ENCODE measurements at regions not wholly inside any gene's neighbourhood (a gene's known extent, or its start where the extent isn't known, plus 50 kb on each side); places are given as distances from the start of the nearest gene placed in this dataset.
"Not testable (repeated sequence)": the region's sequence is repeated elsewhere in the genome, so short reads cannot be mapped to it uniquely, and the experiment has no call there.

GRCh38 chr16:33913601-33914000, 454.2 kb downstream of the TP53TG3F start:
- H3K27me3 ChIP-seq (replicated peaks; ENCODE audit: insufficient read depth); H3K4me3 ChIP-seq; H3K9me3 ChIP-seq; H3K36me3 ChIP-seq; H3K27ac ChIP-seq; intact Hi-C loops (cut with DNase I); H3K4me1 ChIP-seq (replicated peaks); DNase-seq (ENCODE audit: low spot score): not testable (repeated sequence)
- 74% methylated on average over 3 of the region's 4 CpGs for WGBS

GRCh38 chr16:33920761-33921545, 461.5 kb downstream of the TP53TG3F start:
- WGBS: 40% methylated on average over 5 of the region's 18 CpGs
- H3K4me1 ChIP-seq (replicated peaks); H3K36me3 ChIP-seq; H3K27me3 ChIP-seq (replicated peaks; ENCODE audit: insufficient read depth); H3K4me3 ChIP-seq; H3K9me3 ChIP-seq; intact Hi-C loops (cut with DNase I); H3K27ac ChIP-seq; DNase-seq (ENCODE audit: low spot score): not testable (repeated sequence)

- DNase-seq (ENCODE audit: low spot score); intact Hi-C loops (cut with DNase I); H3K4me3 ChIP-seq; H3K27ac ChIP-seq; H3K36me3 ChIP-seq; H3K9me3 ChIP-seq; H3K27me3 ChIP-seq (replicated peaks; ENCODE audit: insufficient read depth); H3K4me1 ChIP-seq (replicated peaks): not testable (repeated sequence)
- 80% methylated on average over 10 of the region's 10 CpGs for WGBS
Measured at GRCh38 chr16:33922914-33923313, 463.5 kb downstream of the TP53TG3F start.

GRCh38 chr16:33928026-33928425, 468.6 kb downstream of the TP53TG3F start:
- H3K4me1 ChIP-seq (replicated peaks); H3K36me3 ChIP-seq; H3K27me3 ChIP-seq (replicated peaks; ENCODE audit: insufficient read depth); H3K4me3 ChIP-seq; intact Hi-C loops (cut with DNase I); H3K27ac ChIP-seq; H3K9me3 ChIP-seq; DNase-seq (ENCODE audit: low spot score): not testable (repeated sequence)
- WGBS: 94% methylated on average over 27 of the region's 39 CpGs

GRCh38 chr16:33932191-33932590, 472.8 kb downstream of the TP53TG3F start:
- H3K36me3 ChIP-seq; H3K9me3 ChIP-seq; H3K27me3 ChIP-seq (replicated peaks; ENCODE audit: insufficient read depth); H3K4me1 ChIP-seq (replicated peaks); DNase-seq (ENCODE audit: low spot score); H3K27ac ChIP-seq; intact Hi-C loops (cut with DNase I); H3K4me3 ChIP-seq: not testable (repeated sequence)
- 57% methylated on average over 1 of the region's 11 CpGs for WGBS

- H3K4me1 ChIP-seq (replicated peaks); H3K27me3 ChIP-seq (replicated peaks; ENCODE audit: insufficient read depth); DNase-seq (ENCODE audit: low spot score); H3K4me3 ChIP-seq; intact Hi-C loops (cut with DNase I); H3K27ac ChIP-seq; H3K9me3 ChIP-seq; H3K36me3 ChIP-seq: not testable (repeated sequence)
- WGBS: 67% methylated on average over 3 of the region's 6 CpGs
Measured at GRCh38 chr16:33933039-33933438, 473.6 kb downstream of the TP53TG3F start.

GRCh38 chr16:33935766-33936165, 476.4 kb downstream of the TP53TG3F start:
- whole genome bisulfite sequencing: 92% methylated on average over 9 of the region's 13 CpGs
- H3K9me3 ChIP-seq; H3K27me3 ChIP-seq (replicated peaks; ENCODE audit: insufficient read depth); H3K27ac ChIP-seq; H3K4me1 ChIP-seq (replicated peaks); intact Hi-C loops (cut with DNase I); H3K36me3 ChIP-seq; H3K4me3 ChIP-seq; DNase-seq (ENCODE audit: low spot score): not testable (repeated sequence)

GRCh38 chr16:33938097-33938496, 478.7 kb downstream of the TP53TG3F start:
- H3K4me1 ChIP-seq (replicated peaks); H3K36me3 ChIP-seq; H3K9me3 ChIP-seq; H3K27ac ChIP-seq; intact Hi-C loops (cut with DNase I); H3K4me3 ChIP-seq; H3K27me3 ChIP-seq (replicated peaks; ENCODE audit: insufficient read depth); DNase-seq (ENCODE audit: low spot score): not testable (repeated sequence)
- 28% methylated on average over 7 of the region's 16 CpGs for WGBS

- H3K4me3 ChIP-seq; intact Hi-C loops (cut with DNase I); H3K27ac ChIP-seq; H3K9me3 ChIP-seq; H3K4me1 ChIP-seq (replicated peaks); H3K36me3 ChIP-seq; H3K27me3 ChIP-seq (replicated peaks; ENCODE audit: insufficient read depth); DNase-seq (ENCODE audit: low spot score): not testable (repeated sequence)
- no CpG with 5 or more reads among the region's 7 CpGs for WGBS
Measured at GRCh38 chr16:33961536-33961935, 502.1 kb downstream of the TP53TG3F start.

GRCh38 chr16:33965534-33965933, 506.1 kb downstream of the TP53TG3F start:
- H3K27me3 ChIP-seq (replicated peaks; ENCODE audit: insufficient read depth); intact Hi-C loops (cut with DNase I); H3K9me3 ChIP-seq; H3K4me1 ChIP-seq (replicated peaks); H3K36me3 ChIP-seq; H3K4me3 ChIP-seq; H3K27ac ChIP-seq; DNase-seq (ENCODE audit: low spot score): not testable (repeated sequence)
- no CpG with 5 or more reads among the region's 2 CpGs for WGBS

- H3K4me3 ChIP-seq; H3K27me3 ChIP-seq (replicated peaks; ENCODE audit: insufficient read depth); H3K27ac ChIP-seq; H3K4me1 ChIP-seq (replicated peaks); DNase-seq (ENCODE audit: low spot score); intact Hi-C loops (cut with DNase I); H3K36me3 ChIP-seq; H3K9me3 ChIP-seq: not testable (repeated sequence)
- 76% methylated on average over 1 of the region's 2 CpGs for WGBS
Measured at GRCh38 chr16:33966855-33967254, 507.4 kb downstream of the TP53TG3F start.

- H3K4me1 ChIP-seq (replicated peaks); H3K36me3 ChIP-seq; H3K9me3 ChIP-seq; DNase-seq (ENCODE audit: low spot score); H3K4me3 ChIP-seq; H3K27me3 ChIP-seq (replicated peaks; ENCODE audit: insufficient read depth); intact Hi-C loops (cut with DNase I); H3K27ac ChIP-seq: not testable (repeated sequence)
- WGBS: no CpG with 5 or more reads among the region's 8 CpGs
Measured at GRCh38 chr16:33974557-33974956, 515.1 kb downstream of the TP53TG3F start.

- H3K4me1 ChIP-seq (replicated peaks); intact Hi-C loops (cut with DNase I); H3K4me3 ChIP-seq; DNase-seq (ENCODE audit: low spot score); H3K27ac ChIP-seq; H3K36me3 ChIP-seq; H3K9me3 ChIP-seq; H3K27me3 ChIP-seq (replicated peaks; ENCODE audit: insufficient read depth): not testable (repeated sequence)
- no CpG with 5 or more reads among the region's 55 CpGs for WGBS
Measured at GRCh38 chr16:33975744-33976143, 516.3 kb downstream of the TP53TG3F start.
